Neural cell (in vitro differentiated cells): ENCODE measurements at regions not wholly inside any gene's neighbourhood (a gene's known extent, or its start where the extent isn't known, plus 50 kb on each side); places are given as distances from the start of the nearest gene placed in this dataset.

ENCODE experiments used
- CTCF ChIP-seq: fragments of 450-650 bp; IDR thresholded peaks from 2 replicates; pipeline ENCODE4 v1.5.1; 2014; ENCODE audit warnings: antibody characterized with exemption, mild to moderate bottlenecking, moderate library complexity; ENCODE audit not compliant: poor library complexity, severe bottlenecking
- EP300 ChIP-seq: fragments of 450-650 bp; conservative IDR thresholded peaks from 2 replicates; pipeline ENCODE4 v1.6.1; 2014; ENCODE audit warnings: antibody characterized with exemption, mild to moderate bottlenecking, moderate library complexity; ENCODE audit not compliant: poor library complexity, severe bottlenecking
- EZH2 ChIP-seq: fragments of 200-600, 300-800 bp; shearing (Covaris generic), sonication (generic); IDR thresholded peaks from 2 replicates; pipeline ENCODE4 v1.6.1; 2014; ENCODE audit warnings: antibody characterized with exemption, low read length, borderline replicate concordance, mild to moderate bottlenecking; ENCODE audit not compliant: insufficient read depth, poor library complexity, severe bottlenecking
- MXI1 ChIP-seq: fragments of 450-650 bp; conservative IDR thresholded peaks from 2 replicates; pipeline ENCODE4 v1.6.1; 2014; ENCODE audit warnings: antibody characterized with exemption, mild to moderate bottlenecking; ENCODE audit not compliant: poor library complexity, severe bottlenecking
- POLR2AphosphoS5 ChIP-seq: IDR thresholded peaks from 2 replicates; pipeline ENCODE4 v1.6.1; 2012
- TF ChIP-seq, protein P1 (sequence below): IDR thresholded peaks from 2 replicates; pipeline ENCODE4 v1.6.1; 2012; ENCODE audit warnings: borderline replicate concordance

- no peak for TF ChIP-seq CTCF
- TF ChIP-seq MXI1 = no peak
- no peak for TF ChIP-seq EP300
- no peak for TF ChIP-seq EZH2
- TF ChIP-seq, protein P1, sequence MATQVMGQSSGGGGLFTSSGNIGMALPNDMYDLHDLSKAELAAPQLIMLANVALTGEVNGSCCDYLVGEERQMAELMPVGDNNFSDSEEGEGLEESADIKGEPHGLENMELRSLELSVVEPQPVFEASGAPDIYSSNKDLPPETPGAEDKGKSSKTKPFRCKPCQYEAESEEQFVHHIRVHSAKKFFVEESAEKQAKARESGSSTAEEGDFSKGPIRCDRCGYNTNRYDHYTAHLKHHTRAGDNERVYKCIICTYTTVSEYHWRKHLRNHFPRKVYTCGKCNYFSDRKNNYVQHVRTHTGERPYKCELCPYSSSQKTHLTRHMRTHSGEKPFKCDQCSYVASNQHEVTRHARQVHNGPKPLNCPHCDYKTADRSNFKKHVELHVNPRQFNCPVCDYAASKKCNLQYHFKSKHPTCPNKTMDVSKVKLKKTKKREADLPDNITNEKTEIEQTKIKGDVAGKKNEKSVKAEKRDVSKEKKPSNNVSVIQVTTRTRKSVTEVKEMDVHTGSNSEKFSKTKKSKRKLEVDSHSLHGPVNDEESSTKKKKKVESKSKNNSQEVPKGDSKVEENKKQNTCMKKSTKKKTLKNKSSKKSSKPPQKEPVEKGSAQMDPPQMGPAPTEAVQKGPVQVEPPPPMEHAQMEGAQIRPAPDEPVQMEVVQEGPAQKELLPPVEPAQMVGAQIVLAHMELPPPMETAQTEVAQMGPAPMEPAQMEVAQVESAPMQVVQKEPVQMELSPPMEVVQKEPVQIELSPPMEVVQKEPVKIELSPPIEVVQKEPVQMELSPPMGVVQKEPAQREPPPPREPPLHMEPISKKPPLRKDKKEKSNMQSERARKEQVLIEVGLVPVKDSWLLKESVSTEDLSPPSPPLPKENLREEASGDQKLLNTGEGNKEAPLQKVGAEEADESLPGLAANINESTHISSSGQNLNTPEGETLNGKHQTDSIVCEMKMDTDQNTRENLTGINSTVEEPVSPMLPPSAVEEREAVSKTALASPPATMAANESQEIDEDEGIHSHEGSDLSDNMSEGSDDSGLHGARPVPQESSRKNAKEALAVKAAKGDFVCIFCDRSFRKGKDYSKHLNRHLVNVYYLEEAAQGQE = no peak
- TF ChIP-seq POLR2AphosphoS5 = no peak
Measured at GRCh38 chr7:149606826-149607225, 109.2 kb upstream of the ZNF746 start.
